AG08396 (cell line): ENCODE measurements at regions not wholly inside any gene's neighbourhood (a gene's known extent, or its start where the extent isn't known, plus 50 kb on each side); places are given as distances from the start of the nearest gene placed in this dataset.

Source experiments
- DNase-seq: peaks from one replicate; pipeline ENCODE4 v3.0.0; 2012; ENCODE audit warnings: low spot score, mixed read lengths

DNA sequence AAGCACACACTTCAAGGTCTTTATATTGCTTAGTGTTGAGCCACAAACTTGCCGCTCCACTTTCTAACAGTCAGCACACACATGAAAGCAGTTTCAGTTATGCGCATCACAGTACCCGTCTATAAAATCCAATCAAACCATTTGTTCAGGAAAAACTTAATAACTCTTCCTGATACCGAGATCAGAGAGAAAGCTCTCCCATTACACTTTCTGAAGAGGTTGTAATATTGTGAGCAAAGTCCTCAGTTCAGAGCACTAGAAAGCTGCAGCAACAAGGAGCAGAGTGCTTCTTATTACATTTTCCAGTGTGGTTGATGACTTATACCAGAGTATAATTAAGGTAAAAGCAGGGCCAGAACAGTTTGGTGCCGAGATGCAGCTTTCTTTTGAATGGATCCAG lies 102.8 kb upstream of the F3 start:
- DNase-seq = no peak

DNA sequence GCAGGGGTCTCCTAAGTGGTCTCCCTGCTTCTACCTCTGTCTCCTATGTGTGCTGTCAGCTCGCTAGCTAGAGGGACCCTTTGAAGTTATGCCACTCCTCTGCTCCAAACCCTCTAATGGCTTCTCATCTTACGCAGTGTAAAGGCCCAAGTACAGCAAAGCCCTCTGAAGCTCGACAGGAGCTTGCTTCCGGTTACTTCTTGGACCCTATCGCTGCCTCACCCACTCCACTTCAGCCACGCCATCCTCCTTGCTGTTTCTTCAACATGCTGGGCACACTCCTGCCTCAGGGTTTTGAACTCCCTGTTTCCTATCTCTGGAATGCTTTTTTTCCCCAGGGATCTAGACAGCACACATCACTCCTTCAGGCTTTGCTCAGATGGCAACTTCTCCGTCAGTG lies 102.3 kb upstream of the F3 start:
- DNase-seq = no peak

DNA sequence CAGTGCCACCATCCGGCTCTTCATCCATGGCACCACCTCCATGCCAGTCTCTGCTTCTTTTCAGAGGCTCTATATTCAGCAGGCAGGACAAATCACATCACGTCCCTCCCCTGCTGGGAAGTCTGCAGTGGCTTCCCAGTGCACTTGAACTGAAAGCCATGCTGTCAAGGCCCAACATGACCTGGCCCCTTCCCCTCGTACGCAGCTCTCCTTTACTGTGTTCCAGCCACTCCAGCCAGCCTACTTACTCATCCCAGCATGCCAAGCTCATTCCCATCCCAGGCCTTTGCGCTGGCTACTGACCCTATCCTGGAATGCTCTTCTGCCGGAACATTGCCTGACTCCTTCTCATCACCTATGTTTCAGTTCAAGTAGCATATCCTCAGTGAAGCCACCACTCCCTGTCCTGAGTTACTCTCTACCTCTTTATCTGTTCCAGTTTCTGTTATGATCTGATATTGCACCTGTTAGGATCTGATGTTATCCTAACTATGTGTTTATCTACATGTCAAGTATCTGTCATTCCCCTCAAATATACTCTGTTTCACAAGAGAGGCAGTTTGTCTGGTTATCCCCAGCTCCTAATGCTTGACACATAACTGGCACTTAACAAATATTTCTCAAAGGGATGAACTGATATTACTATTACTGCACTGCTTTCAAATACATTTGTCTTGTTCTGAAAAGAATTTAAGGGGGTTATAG lies 101.2 kb upstream of the F3 start:
- DNase-seq = no peak

DNA sequence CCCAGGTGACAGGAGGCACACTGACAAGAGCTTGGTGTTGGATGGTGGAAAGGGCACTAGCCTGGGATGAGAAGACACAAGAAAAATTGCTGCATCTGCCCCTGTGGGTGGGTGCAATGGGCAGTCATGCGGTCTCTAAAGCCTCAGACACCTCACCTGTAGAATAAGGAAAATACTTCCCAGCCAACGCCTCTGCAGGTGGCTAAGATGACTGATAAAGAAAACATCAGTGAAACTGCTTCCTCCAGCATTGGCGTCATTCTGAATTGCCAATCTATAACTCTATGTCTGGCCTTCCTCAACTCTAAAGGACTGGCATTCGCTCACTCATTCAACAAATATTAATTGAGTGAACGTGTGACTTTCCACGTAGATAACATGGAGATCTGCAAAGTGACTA lies 100.4 kb upstream of the F3 start:
- DNase-seq = no peak

DNA sequence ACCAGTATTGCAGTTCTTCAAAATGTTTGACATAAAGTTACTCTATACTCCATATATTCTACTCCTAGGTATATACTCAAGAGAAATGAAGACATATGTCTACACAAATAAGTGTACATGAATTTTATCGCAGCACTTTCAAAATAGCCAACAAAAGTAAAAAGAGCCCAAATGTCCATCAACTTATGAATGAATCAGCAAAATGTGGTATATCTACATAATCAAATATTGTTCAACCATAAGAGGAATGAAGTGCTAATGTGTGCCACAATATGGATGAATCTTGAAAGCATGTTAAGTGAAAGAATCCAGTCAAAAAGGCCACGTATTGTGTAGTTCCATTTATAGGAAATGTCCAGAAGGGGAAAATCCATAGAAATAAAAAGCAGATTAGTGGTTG lies 98.6 kb upstream of the F3 start:
- DNase-seq = no peak

DNA sequence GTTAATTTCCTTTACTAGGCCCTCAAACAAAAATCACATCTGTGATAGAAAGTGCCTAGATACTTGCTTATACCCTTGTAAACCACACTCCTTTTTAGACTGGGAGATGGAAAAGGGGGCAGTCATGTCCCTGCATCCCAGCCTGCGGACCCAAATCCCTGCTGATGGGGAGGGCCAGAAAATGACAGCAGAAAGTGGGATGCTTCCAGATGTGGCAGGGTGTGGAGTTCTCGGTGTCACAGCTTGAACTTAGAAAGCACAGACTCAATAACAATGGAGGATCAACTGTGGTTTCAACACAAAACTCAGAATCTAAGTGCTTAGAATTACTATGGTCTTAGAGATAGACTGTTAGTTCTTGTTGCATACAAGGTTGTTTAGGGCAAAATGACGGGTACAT lies 95.6 kb upstream of the F3 start:
- DNase-seq = no peak

DNA sequence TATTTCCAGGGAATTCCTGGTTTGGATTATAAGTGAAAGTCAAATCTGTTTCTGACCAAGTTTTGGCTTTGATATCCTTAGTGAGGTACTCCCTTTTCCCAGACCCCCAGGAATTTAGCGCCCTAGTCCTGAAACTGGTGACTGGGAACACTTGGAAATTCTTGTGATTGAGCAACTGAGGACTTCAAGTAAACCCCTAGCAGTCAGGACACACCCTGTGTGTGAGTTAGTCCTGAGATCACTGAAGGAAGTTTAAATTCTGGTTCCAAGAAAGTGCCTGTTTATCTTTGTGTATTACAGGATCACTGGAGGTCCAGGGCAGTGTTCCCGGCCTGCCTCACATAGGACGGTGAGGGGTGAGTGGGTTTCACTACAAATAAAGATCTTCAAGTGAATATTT lies 95.1 kb upstream of the F3 start:
- DNase-seq = peak; percentile 37

DNA sequence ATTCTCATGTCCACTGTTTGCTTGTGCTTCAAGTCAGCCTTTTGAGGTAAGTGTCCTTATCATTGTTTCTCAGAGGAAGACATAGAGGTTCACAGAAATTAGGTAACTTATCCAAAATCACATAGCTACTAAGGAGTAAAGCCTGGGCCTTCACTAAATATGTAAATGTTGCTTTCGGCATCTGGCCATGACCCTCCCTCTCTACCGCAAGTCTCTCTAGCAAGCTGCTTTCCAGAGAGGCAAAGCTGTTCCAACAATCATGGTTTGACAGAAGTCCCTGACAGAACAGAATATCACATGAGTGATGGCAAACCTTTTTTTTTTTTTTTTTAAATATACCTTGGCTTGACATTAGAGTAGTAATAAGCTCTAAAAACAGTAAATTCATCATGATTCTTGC lies 94.5 kb upstream of the F3 start:
- DNase-seq = no peak

DNA sequence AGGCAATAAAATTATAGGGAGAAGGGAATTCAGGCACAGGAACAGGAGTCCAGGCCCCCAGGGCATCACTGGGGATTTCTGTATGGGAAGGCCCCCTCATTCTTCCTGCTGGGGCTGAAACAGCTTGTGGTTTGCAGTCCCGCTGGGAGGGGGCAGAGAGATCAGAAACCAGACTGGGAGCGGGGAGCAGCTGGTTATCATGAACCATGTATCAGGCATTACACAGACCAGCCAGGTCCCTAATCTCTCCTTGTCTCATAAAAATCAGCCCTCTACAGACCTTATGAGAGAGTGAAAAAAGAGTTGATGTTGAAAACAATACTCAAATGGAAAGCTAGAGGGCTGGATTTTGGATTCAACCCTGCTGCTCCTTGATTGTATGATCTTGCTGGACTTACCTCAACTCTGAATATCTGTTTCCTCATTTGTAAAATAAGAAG lies 93.4 kb upstream of the F3 start:
- DNase-seq = no peak

DNA sequence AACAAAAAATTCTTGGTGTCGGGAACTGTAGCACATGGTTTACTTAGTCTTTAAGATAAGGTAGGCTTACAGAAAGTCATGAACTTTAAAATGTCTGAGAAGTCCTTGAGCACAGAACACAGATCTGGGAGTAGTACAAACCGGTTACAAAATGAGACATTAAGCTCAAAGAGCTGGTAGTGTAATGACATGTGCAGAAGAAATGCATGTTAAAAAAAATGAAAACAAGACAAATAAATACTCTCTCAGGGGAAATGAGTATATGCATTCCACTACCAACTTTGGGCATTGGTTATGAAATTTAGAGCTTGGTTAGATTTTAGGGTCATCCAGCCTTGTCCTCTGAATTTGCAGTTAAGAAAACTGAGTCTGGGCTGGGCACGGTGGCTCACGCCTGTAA lies 91.5 kb upstream of the F3 start:
- DNase-seq = peak; percentile 38

DNA sequence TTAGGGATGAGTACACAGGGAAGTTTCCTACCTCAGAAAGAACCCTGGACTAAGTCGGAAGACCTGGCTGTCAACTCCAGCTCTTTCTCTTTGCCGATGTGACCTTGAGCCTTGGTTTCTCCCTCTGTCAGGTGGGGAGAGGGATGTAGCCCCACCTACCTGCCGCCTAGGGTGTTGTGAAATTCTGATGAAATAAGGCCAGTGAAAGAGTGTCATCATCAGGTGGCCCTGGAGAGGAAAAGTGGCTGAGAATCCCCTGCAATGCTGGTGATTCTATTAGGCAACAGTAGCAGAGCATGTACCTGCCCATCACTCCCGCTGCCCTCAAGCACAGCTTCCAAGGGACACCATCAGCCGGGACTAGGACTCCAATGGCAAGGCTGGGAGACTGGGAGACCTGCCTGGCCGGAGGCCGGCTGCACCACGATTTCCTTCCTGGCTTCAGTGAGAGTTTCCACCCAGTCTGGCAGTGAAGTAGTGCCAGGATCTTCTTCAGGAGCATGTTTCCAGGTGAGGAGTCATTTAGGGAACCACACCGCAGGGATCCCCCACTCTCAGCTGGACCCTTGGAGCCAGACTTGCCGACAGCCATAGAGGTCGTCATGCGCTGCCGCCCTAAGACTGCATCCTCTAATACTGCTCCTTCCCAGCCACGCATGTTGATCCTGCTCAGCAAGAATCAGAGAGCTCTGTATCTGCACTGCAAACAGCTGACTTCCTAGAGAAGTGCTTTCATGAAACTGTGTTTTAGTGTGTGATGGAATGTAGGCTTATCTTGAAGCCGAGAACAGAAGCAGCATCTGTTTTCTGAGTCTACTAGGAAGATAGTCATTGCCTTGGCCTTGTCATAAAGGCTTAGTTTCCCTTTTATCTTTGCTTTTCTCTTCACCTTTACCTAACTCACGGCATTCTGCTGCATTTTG lies 88.0 kb upstream of the F3 start:
- no peak for DNase-seq

DNA sequence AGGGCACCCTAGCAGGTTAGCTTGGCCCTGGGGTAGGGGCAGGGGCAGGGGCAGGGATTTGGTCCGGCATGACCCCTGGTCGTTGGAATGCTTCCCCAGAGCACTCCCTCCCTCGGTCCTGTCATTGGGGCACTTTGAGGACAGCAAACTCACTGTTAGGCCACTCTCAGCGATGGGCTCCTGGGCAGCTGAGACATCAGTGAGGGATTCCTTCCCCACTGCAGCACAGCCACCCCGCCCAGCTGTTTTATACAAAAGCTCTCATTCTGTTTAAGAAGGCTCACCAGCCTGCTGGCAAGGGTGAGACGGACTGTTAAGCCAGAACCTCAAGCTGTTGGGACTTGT lies 86.9 kb upstream of the F3 start:
- DNase-seq = no peak

DNA sequence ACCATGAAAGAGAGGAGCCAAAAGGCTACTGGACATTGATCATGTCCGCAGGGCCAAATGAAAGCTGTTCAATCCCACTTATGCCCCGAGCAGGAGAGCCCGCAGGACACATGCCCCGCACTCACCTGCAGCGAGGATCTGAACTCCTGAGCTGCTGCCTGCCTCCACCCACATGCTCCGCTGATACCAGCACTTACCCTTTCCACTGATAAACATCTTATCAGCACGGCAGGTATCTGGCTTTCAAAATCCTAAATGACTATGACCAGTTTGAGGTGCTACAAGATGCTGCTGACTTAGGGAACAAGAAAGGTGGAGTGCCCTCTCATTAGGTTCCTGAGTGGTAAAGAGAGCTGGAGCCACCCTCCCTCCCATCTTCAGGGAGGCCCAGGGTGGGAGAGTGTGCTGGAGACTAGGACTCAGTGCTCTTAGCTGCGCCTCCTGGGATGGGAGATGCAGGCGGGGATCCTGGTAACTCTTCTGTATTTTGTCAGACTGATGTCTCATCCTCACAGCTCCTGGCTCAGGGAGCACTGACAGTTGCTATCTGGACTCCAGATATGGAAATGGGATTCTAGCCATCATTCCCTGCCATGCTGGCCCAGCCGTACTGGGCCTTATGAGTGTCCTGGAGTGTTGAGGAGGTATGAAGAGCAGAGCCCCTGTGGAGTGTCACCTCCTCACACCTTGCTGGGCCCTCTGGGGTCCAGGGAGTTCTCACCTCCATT lies 86.4 kb upstream of the F3 start:
- DNase-seq = no peak

DNA sequence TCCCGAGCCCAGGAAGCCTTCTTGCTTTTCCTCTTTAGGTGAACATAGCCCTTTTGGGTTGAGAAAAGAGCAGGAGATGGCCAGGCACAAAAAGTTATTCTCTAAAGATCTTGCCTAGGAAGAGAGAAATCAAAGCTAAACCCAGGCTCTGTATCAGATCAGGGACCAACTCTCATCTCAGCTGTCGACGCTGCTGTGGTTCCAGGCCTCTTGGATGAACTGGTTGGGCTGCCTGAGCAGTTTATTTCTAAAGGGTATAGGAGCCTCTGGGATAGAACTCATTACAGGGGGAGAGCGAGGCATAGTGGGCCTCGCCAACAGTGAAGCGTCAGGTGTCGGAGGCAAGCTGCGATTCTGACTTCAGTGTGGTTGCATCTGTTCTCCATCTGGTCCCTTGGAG lies 82.6 kb upstream of the F3 start:
- DNase-seq = no peak

DNA sequence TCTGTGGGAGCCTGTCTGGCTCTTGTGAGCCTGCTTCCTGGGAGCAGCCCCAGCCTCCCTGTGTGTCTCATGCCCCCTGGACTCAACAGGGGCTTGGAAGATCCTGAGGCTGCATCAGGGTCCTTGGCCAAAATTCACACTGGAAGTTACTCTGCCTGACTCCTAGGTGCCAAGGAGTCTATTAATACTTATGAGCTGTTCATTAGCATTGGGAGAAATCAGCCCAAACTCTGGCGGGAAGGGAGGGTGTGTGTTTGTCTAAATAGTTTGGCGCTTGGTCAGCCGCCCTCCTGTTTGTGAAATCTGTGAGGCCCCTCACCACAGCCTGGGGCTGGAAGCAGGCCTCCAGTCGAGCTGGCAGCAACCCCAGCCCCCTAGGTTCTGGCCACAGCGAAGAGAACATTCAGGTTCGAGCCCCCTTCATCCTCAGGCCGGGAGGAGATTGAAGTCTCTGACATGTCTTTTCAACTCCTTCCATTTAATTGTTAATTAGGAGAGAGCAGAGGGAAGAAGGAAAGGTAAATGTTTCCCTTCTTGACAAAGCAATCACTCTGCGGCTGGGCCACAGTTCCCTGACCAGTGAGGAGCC lies 82.1 kb upstream of the F3 start:
- no peak for DNase-seq

DNA sequence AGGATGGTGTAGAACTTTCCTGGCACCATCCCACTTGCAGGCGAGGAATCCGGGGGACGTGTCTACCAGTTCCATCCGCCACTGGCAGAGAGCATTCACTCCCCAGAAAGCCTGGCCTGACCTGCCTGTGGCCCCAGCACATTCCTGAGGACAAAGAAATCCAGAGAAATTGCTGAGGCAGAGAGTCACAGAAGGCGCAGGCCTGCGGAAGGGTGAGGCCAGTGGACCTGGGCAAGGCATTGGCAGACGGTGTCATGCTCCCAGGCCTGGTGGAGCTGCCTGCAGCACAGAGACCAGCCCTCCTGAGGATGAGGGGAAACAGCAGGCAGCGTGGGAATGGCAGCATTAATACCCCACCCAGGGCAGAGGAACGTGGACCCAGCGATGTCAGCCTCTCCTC lies 81.2 kb upstream of the F3 start:
- DNase-seq = peak; percentile 30

DNA sequence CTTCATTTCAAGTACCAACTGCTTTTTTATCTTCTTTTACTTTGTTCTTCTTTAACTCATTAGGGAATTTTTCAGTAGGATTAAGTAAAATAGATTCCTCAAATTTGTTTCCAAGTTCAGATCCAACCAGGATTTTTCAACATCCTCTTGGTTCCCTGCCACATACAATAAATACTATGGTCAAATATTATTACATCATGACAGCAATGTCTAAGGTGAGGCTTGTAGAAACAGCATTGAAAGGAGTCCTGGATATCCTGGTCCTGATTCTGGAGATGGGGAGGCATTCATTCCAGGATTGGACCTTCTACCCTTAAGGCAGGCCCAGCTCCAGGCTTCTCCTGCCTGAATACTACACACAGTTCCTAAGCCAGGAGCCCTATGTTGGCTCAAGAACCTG lies 80.2 kb upstream of the F3 start:
- DNase-seq = no peak

DNA sequence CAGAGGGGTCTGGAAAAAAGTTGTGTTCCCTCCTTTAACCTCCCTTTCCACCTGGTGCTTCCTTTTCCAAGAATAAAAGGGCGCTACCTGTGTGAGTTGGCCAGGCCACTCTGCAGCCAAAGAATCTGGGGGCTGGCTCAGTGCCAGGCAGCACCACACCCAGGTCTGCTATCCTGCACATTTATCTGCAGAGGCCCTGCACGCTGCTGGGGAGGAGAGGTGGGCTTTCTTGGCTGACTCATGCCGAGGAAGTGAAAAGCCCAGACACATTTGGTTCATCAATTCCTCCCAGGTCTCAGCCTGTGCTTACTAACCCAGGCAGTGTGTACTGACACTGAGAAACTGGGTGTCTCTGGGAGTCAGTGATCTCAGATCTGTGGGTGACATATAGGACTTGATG lies 79.8 kb upstream of the F3 start:
- DNase-seq = no peak

DNA sequence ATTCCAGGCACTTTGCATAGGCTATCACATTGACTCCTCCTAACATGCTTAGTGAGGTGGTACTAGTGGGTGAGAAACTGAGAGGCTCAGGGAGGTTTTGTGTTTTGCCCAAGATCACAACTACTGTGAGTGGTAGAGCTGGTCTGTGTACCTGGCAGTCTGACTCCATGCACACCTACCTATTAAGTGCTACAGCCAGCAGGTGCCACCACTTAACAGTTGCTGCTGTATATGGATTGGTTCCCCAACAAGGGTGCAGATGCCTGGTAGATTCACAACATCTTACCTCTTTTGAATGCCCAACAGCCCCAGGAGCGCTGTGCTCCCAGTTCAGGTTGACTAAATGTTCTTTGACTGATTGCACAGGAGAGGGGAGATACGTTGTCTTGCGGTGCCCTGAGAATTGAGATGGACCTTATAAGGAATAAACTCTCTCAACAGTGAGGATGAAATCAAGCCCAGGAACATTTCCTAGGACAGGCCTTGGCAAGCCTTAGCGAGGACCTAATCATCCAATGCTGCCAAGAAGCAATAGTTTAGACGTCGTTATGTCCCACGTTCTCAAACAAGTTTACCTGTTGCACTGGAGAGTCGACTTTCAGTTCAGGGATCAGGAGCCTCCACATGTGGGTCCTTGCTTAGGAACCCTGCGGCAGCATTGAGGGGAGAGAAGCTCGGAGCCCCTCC lies 78.9 kb upstream of the F3 start:
- no peak for DNase-seq

DNA sequence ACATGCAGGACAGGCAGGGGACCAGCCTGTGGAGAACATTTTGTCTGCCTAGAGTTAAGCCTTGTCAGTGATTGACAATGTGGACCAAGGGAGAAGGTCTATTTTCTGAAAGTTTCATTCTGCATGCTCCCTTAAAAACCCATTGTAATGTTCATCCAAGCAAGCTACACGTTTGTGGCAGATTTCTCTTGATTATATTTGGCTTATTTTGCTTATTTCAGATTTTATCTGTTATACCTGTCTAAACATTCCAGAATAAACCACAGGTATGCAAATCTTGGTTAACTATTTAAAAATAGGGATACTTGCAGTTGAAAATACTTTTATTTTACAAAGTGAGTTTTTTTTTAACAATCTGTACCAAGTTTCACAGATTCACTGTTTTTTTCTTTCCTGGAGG lies 78.2 kb upstream of the F3 start:
- no peak for DNase-seq

DNA sequence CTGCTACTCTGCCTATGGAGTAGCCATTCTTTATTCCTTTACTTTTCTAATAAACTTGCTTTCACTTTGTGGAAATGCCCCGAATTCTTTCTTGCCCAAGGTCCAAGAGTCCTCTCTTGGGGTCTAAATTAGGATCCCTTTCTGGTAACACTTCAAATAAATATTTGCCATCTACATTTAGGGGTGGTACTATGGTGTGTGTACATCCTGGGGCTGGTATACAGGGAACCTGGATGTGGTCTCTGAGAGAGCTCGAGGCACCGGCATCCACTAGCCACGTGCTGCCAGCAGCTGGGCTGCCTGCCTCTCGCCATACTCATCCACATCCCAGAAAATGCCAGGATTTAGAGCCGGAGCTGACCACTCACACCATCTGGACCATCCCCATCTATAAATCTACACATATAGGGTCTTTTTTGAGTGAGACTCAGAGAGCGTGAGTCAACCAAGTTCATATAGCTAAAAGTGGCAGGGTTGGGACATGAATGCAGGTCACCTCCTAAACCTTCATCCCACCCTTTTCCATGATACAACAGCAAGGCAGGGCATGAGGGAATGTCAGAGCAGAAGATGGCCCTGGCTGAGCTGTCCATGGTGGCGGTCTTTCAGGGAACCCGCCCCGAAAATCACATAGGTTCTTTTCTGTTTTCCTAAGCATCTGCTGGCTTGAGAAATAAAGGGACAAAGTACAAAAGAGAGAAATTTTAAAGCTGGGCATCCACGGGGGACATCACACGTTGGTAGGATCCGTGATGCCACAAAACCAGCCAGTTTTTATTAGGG lies 76.6 kb upstream of the F3 start:
- no peak for DNase-seq
